Stimulated activated CD4-positive, alpha-beta T cell treated with anti-CD3 and anti-CD28 coated beads, Interleukin-12 subunit alpha, Interleukin-12 subunit beta, amount 100 ng/mL, for 48 hours (primary cell): ENCODE measurements at regions not wholly inside any gene's neighbourhood (a gene's known extent, or its start where the extent isn't known, plus 50 kb on each side); places are given as distances from the start of the nearest gene placed in this dataset.

Experiments used
- DNase-seq, 3 donors: peaks; one replicate each; pipeline ENCODE4 v3.0.0-alpha.2; 2020; ENCODE audit warnings: low read depth in 2 of 3, low spot score in 1 of 3

- no peak for DNase-seq
These were observed 895.2 kb upstream of the USP15 start for GRCh38 chr12:61365001-61365400.

- no peak for DNase-seq
These were observed 892.9 kb upstream of the USP15 start for GRCh38 chr12:61367281-61367785.

GRCh38 chr12:61369241-61369910 is 890.8 kb upstream of the USP15 start:
- DNase-seq: no peak

- DNase-seq: no peak
These were observed 875.7 kb upstream of the USP15 start for GRCh38 chr12:61384511-61384910.

- no peak for DNase-seq
These were observed 874.4 kb upstream of the USP15 start for GRCh38 chr12:61385771-61386170.

- DNase-seq: no peak
These were observed 862.5 kb upstream of the USP15 start for GRCh38 chr12:61397668-61398067.

GRCh38 chr12:61412201-61412600 is 848.0 kb upstream of the USP15 start:
- no peak for DNase-seq

- DNase-seq: no peak
These were observed 845.7 kb upstream of the USP15 start for GRCh38 chr12:61414470-61414869.

- no peak for DNase-seq
These were observed 837.4 kb upstream of the USP15 start for GRCh38 chr12:61422786-61423185.

GRCh38 chr12:61452076-61452475 is 808.1 kb upstream of the USP15 start:
- no peak for DNase-seq

- DNase-seq: no peak
These were observed 772.5 kb upstream of the USP15 start for GRCh38 chr12:61487728-61488127.

GRCh38 chr12:61490526-61491498 is 769.4 kb upstream of the USP15 start:
- DNase-seq: no peak

GRCh38 chr12:61502179-61502578 is 758.0 kb upstream of the USP15 start:
- no peak for DNase-seq

GRCh38 chr12:61504396-61505080 is 755.7 kb upstream of the USP15 start:
- DNase-seq: no peak

- DNase-seq: no peak
These were observed 746.7 kb upstream of the USP15 start for GRCh38 chr12:61513499-61513898.

GRCh38 chr12:61514016-61514415 is 746.2 kb upstream of the USP15 start:
- DNase-seq: no peak

- DNase-seq: no peak
These were observed 738.9 kb upstream of the USP15 start for GRCh38 chr12:61521258-61521657.

- DNase-seq: no peak
These were observed 736.8 kb upstream of the USP15 start for GRCh38 chr12:61523276-61523992.

- DNase-seq: no peak
These were observed 735.4 kb upstream of the USP15 start for GRCh38 chr12:61524851-61525250.

- DNase-seq: no peak
These were observed 734.9 kb upstream of the USP15 start for GRCh38 chr12:61525331-61525730.

GRCh38 chr12:61530456-61530855 is 729.7 kb upstream of the USP15 start:
- no peak for DNase-seq
